GM12878 (cell line): ENCODE measurements at regions not wholly inside any gene's neighbourhood (a gene's known extent, or its start where the extent isn't known, plus 50 kb on each side); places are given as distances from the start of the nearest gene placed in this dataset.

Experiments used
- ATAC-seq: fragments of 200-7000 bp; cut with Tn5 transposase; 3 replicates; pipeline ENCODE4 v1.9.1; 2020; ENCODE audit warnings: mild to moderate bottlenecking, moderate library complexity
- BruUV-seq: library from RNA; stranded (reverse); fragments of 400-500 nt; replicated peaks from 2 replicates; lab custom pipeline; 2021; lab: Mats Ljungman, UMichigan
- CTCF ChIA-PET: fragments of 300-600 bp; sonication (Branson Sonifier 250); formaldehyde crosslinking; extraction: SDS; loops from one replicate; lab custom pipeline; 2021; ENCODE audit warnings: inconsistent platforms; lab: Yijun Ruan, JAX
- POLR2A ChIA-PET: fragments of 350-600 bp; formaldehyde crosslinking; extraction: SDS; loops from one replicate; lab custom pipeline; 2021; ENCODE audit warnings: inconsistent platforms; lab: Charles Lee
- RAD21 ChIA-PET: fragments of 300-600 bp; sonication (Branson Sonifier 250); formaldehyde crosslinking; loops from one replicate; lab custom pipeline; 2023; ENCODE audit warnings: antibody characterized with exemption; ENCODE audit not compliant: unreplicated experiment; lab: Charles Lee
- SMC1A ChIA-PET: fragments of 300-600 bp; sonication (Branson Sonifier 250); formaldehyde crosslinking; loops from one replicate; lab custom pipeline; 2023; ENCODE audit not compliant: unreplicated experiment, uncharacterized antibody; lab: Charles Lee
- DNase-seq: peaks from one replicate; pipeline ENCODE4 v3.0.0-alpha.2; 2011; ENCODE audit warnings: low read depth, low spot score
- FAIRE-seq: peaks from 3 replicates; lab custom pipeline; 2011; peaks lifted over from hg19 to GRCh38; lab: Jason Lieb, UNC
- H2AFZ ChIP-seq: 2 replicates; pipeline ENCODE4 v1.6.0; 2011; ENCODE audit warnings: low read depth, low read length, control low read depth; ENCODE audit not compliant: control insufficient read depth
- H3K27ac ChIP-seq: 2 replicates; pipeline ENCODE4 v1.5.1; 2011; ENCODE audit warnings: control low read depth; ENCODE audit not compliant: control insufficient read depth, insufficient read depth
- H3K27me3 ChIP-seq, 2 experiments: replicated peaks in 1 of 2; 2 replicates each; pipeline versions ENCODE4 v1.6.0 to v1.6.1; 2011; ENCODE audit warnings: low read length in 1 of 2; ENCODE audit not compliant: control insufficient read depth in 2 of 2, insufficient read depth in 2 of 2
- H3K36me3 ChIP-seq, 2 experiments: 2 replicates each; pipeline ENCODE4 v1.5.1; 2011; ENCODE audit warnings: low read length in 1 of 2; ENCODE audit not compliant: control insufficient read depth in 2 of 2, insufficient read depth in 2 of 2
- H3K4me1 ChIP-seq: 2 replicates; pipeline ENCODE4 v1.6.1; 2011; ENCODE audit warnings: mild to moderate bottlenecking, low read length, moderate library complexity, mixed read lengths; ENCODE audit not compliant: control insufficient read depth, insufficient read depth
- H3K4me2 ChIP-seq: 2 replicates; pipeline ENCODE4 v1.6.0; 2011; ENCODE audit warnings: control low read depth; ENCODE audit not compliant: control insufficient read depth, insufficient read depth
- H3K4me3 ChIP-seq: fragments of 200-600 bp; sonication (generic); 2 replicates; pipeline ENCODE4 v1.5.1; 2016
- H3K79me2 ChIP-seq: 2 replicates; pipeline ENCODE4 v1.6.0; 2011; ENCODE audit warnings: low read length; ENCODE audit not compliant: control insufficient read depth, insufficient read depth
- H3K9ac ChIP-seq: 2 replicates; pipeline ENCODE4 v1.8.0; 2011; ENCODE audit warnings: low read length, control low read depth, mixed read lengths; ENCODE audit not compliant: control insufficient read depth, insufficient read depth
- H3K9me3 ChIP-seq: replicated peaks from 3 replicates; pipeline ENCODE4 v1.5.1; 2011; ENCODE audit warnings: mild to moderate bottlenecking, low read length; ENCODE audit not compliant: control insufficient read depth, insufficient read depth
- H4K20me1 ChIP-seq: 2 replicates; pipeline ENCODE4 v1.6.0; 2011; ENCODE audit not compliant: control insufficient read depth, insufficient read depth
- CEBPB ChIP-seq, 2 experiments: fragments of 150-350 bp in 1 of 2; IDR thresholded peaks; 2 replicates each; pipeline ENCODE4 v1.6.1; 2012 to 2014; ENCODE audit warnings: low read depth in 2 of 2, low read length in 2 of 2, borderline replicate concordance in 1 of 2, inconsistent platforms in 1 of 2
- IKZF1 ChIP-seq: fragments of 450-650 bp; conservative IDR thresholded peaks from 2 replicates; pipeline ENCODE4 v1.6.1; 2017; ENCODE audit warnings: antibody characterized with exemption, mild to moderate bottlenecking
- MTA3 ChIP-seq: IDR thresholded peaks from 2 replicates; pipeline ENCODE4 v1.6.1; 2012; ENCODE audit warnings: low read length, inconsistent platforms, borderline replicate concordance
- MYC ChIP-seq: IDR thresholded peaks from 2 replicates; pipeline ENCODE4 v1.6.1; 2011; ENCODE audit warnings: mild to moderate bottlenecking, low read length, moderate library complexity, inconsistent platforms; ENCODE audit not compliant: insufficient read depth, insufficient replicate concordance, insufficient read length, severe bottlenecking
- NR2F1 ChIP-seq: fragments of 450-650 bp; conservative IDR thresholded peaks from 2 replicates; pipeline ENCODE4 v1.6.1; 2017; ENCODE audit warnings: mild to moderate bottlenecking
- RAD51 ChIP-seq: fragments of 450-650 bp; IDR thresholded peaks from 2 replicates; pipeline ENCODE4 v1.6.1; 2016; ENCODE audit warnings: moderate library complexity, mild to moderate bottlenecking, inconsistent platforms
- RB1 ChIP-seq: fragments of 450-650 bp; formaldehyde crosslinking; IDR thresholded peaks from 2 replicates; pipeline ENCODE4 v1.6.1; 2017; ENCODE audit warnings: mild to moderate bottlenecking, borderline replicate concordance
- RELA ChIP-seq: fragments of 450-650 bp; IDR thresholded peaks from 2 replicates; pipeline ENCODE4 v1.8.0; 2014; ENCODE audit warnings: borderline replicate concordance; ENCODE audit not compliant: partially characterized antibody
- SMAD5 ChIP-seq: IDR thresholded peaks from 2 replicates; pipeline ENCODE4 v1.6.1; 2016; ENCODE audit warnings: antibody characterized with exemption, low read depth
- STAT3 ChIP-seq: IDR thresholded peaks from 2 replicates; pipeline ENCODE4 v1.6.1; 2011; ENCODE audit warnings: low read depth, low read length, improper control_type of control experiment
- WRNIP1 ChIP-seq: IDR thresholded peaks from 2 replicates; pipeline ENCODE4 v1.6.1; 2011; ENCODE audit warnings: low read depth, low read length, improper control_type of control experiment, borderline replicate concordance
- ZBTB33 ChIP-seq: fragments of 450-650 bp; IDR thresholded peaks from 2 replicates; pipeline ENCODE4 v1.6.1; 2017; ENCODE audit warnings: mild to moderate bottlenecking
- WGBS: methylation state at CpG from one replicate; pipeline ENCODE4 v1.1.6; 2016; ENCODE audit warnings: low lambda C conversion rate; ENCODE audit not compliant: insufficient replicate concordance, insufficient coverage; ENCODE audit errors: missing lambda C conversion rate; 5-methylcytosine and 5-hydroxymethylcytosine counted together
- in situ Hi-C: fragments of 300-500 bp; cut with MboI; formaldehyde crosslinking; loops from 9 replicates; pipeline ENCODE4 v1.14.3; 2018; ENCODE audit warnings: mixed read lengths
- intact Hi-C: fragments of 100-400 bp; cut with micrococcal nuclease; formaldehyde crosslinking; loops from one replicate; pipeline ENCODE4 v1.14.2; 2022; ENCODE audit not compliant: unreplicated experiment
- TF ChIP-seq, protein P1 (sequence below): IDR thresholded peaks from 2 replicates; pipeline ENCODE4 v1.6.1; 2012; ENCODE audit warnings: low read depth, low read length, improper control_type of control experiment
- TF ChIP-seq, protein P2 (sequence below): fragments of 450-650 bp; IDR thresholded peaks from 2 replicates; pipeline ENCODE4 v1.6.1; 2018; ENCODE audit warnings: mild to moderate bottlenecking, low read depth, moderate library complexity; ENCODE audit not compliant: partially characterized antibody
- TF ChIP-seq, protein P3 (sequence below): IDR thresholded peaks from 2 replicates; pipeline ENCODE4 v1.6.1; 2011; ENCODE audit warnings: mild to moderate bottlenecking, low read depth, low read length, moderate library complexity; ENCODE audit not compliant: insufficient replicate concordance
- TF ChIP-seq, protein P4 (sequence below): IDR thresholded peaks from 2 replicates; pipeline ENCODE4 v1.6.1; 2012; ENCODE audit warnings: low read depth, low read length, improper control_type of control experiment

GRCh38 chr4:128512767-128513322, 225.2 kb upstream of the PGRMC2 start (continued):
- TF ChIP-seq ZBTB33: no peak
- TF ChIP-seq, protein P1, sequence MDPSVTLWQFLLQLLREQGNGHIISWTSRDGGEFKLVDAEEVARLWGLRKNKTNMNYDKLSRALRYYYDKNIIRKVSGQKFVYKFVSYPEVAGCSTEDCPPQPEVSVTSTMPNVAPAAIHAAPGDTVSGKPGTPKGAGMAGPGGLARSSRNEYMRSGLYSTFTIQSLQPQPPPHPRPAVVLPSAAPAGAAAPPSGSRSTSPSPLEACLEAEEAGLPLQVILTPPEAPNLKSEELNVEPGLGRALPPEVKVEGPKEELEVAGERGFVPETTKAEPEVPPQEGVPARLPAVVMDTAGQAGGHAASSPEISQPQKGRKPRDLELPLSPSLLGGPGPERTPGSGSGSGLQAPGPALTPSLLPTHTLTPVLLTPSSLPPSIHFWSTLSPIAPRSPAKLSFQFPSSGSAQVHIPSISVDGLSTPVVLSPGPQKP: no peak

DNA sequence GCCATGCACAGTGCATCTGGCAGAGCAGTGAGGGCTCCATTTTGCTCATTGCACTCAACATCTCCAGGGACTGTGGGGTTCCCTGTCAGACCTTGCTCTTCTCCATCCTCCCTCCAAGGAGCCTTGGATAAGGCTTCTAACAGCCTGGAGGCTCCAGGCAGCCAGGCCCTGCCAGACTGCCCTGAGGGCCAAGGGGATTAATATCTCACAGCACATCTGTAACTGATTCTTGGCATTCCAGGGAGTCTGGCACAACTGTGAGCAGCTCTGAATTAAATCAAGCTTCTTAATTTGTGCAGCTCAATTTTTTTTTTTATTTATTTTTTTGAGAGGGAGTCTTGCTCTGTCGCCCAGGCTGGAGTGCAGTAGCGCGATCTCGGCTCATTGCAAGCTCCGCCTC, 224.5 kb upstream of the PGRMC2 start:
- Histone ChIP-seq H3K9me3 (peaks cover 3% of the 10 kb centered on the region; the same call in 1 of the 3 replicates), H2AFZ (no peak overlapping the region), H3K4me1 (peaks cover 9% of the 10 kb centered on the region; the same call in 1 of the 2 replicates), H3K9ac (no peak overlapping the region), H3K27ac (no peak overlapping the region), H3K4me3 (no peak overlapping the region), H3K4me2 (no peak overlapping the region), H3K36me3 (no peaks in the 10 kb centered on the region), H4K20me1 (no peaks in the 10 kb centered on the region), H3K27me3 (no peaks in the 10 kb centered on the region), H3K79me2 (no peaks in the 10 kb centered on the region)
- ChIA-PET CTCF (no interaction called here), POLR2A (no interaction called here), SMC1A (interaction anchor here (0.6 kb wide), 1 partner anchor 115 kb away, joined by 3 read pairs; no protein-coding TSS in a partner anchor), RAD21 (no interaction called here)
- FAIRE-seq (no peak), DNase-seq (no peak), ATAC-seq (no peak)
- 100% methylated on average over 5 of the region's 5 CpGs for WGBS
- in situ Hi-C loops (no loop called here), intact Hi-C loops (no loop called here)
- BruUV-seq: no TSS peak
- TF ChIP-seq STAT3 (no peak), WRNIP1 (no peak), RAD51 (no peak), MTA3 (no peak), CEBPB (IDR thresholded peaks at IDR 0.05; ENCODE audit: borderline replicate concordance in 1 of 2, low read depth in 2 of 2, low read length in 2 of 2) (no peak), RELA (no peak), IKZF1 (no peak), NR2F1 (no peak), MYC (no peak), SMAD5 (no peak), RB1 (no peak)
- TF ChIP-seq, protein P2, sequence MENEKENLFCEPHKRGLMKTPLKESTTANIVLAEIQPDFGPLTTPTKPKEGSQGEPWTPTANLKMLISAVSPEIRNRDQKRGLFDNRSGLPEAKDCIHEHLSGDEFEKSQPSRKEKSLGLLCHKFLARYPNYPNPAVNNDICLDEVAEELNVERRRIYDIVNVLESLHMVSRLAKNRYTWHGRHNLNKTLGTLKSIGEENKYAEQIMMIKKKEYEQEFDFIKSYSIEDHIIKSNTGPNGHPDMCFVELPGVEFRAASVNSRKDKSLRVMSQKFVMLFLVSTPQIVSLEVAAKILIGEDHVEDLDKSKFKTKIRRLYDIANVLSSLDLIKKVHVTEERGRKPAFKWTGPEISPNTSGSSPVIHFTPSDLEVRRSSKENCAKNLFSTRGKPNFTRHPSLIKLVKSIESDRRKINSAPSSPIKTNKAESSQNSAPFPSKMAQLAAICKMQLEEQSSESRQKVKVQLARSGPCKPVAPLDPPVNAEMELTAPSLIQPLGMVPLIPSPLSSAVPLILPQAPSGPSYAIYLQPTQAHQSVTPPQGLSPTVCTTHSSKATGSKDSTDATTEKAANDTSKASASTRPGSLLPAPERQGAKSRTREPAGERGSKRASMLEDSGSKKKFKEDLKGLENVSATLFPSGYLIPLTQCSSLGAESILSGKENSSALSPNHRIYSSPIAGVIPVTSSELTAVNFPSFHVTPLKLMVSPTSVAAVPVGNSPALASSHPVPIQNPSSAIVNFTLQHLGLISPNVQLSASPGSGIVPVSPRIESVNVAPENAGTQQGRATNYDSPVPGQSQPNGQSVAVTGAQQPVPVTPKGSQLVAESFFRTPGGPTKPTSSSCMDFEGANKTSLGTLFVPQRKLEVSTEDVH: no peak
- TF ChIP-seq, protein P3, sequence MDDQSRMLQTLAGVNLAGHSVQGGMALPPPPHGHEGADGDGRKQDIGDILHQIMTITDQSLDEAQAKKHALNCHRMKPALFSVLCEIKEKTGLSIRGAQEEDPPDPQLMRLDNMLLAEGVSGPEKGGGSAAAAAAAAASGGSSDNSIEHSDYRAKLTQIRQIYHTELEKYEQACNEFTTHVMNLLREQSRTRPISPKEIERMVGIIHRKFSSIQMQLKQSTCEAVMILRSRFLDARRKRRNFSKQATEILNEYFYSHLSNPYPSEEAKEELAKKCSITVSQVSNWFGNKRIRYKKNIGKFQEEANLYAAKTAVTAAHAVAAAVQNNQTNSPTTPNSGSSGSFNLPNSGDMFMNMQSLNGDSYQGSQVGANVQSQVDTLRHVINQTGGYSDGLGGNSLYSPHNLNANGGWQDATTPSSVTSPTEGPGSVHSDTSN: no peak
- TF ChIP-seq, protein P4, sequence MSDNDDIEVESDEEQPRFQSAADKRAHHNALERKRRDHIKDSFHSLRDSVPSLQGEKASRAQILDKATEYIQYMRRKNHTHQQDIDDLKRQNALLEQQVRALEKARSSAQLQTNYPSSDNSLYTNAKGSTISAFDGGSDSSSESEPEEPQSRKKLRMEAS: no peak
